GM12864 (cell line): ENCODE measurements at regions not wholly inside any gene's neighbourhood (a gene's known extent, or its start where the extent isn't known, plus 50 kb on each side); places are given as distances from the start of the nearest gene placed in this dataset.
A peak's percentile ranks its signal among the peaks of the same experiment; 100 is the strongest.

ENCODE experiments used
- DNase-seq: peaks from one replicate; pipeline ENCODE4 v3.0.0-alpha.2; 2011; ENCODE audit warnings: low read depth
- H3K4me3 ChIP-seq: 2 replicates; pipeline ENCODE4 v1.5.1; 2011; ENCODE audit warnings: mild to moderate bottlenecking, low read depth, low read length, control low read depth
- CTCF ChIP-seq: IDR thresholded peaks from 2 replicates; pipeline ENCODE4 v1.5.1; 2011; ENCODE audit warnings: low read depth, mild to moderate bottlenecking, moderate library complexity, low read length, control low read depth, inconsistent platforms; ENCODE audit errors: missing control alignments

DNA sequence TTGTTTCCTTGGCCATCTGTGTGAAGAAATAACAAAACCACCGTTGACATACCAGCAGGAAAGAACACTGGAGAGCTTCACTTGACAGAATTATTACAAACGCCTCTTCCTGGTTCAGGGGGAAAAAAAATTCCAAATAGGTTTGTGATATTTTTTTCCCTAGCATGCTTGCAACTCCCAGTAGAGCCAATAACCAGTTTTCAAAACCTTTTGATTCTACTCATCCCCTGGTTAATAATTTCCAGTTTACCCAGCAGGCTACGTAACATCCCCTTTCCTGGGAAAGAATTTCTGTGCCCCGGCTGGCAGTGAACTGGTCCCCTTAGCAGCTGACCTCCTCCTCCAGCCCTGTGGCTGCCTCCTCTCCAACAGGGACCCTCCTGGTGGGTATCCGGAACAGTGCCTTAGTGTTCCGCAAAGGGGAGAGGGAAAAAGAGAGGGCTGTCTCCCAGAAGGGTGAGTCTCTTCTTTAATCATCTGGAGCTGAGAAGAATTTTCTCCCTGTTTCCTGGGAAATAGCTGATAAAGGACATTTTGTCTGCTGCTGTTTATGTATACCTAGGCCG is 72.8 kb upstream of the BOD1 start:
- H3K4me3 ChIP-seq, result no peak overlapping the region
- no peak for DNase-seq

GRCh38 chr5:173689737-173690360 is 73.4 kb upstream of the BOD1 start:
- DNase-seq, result no peak
- no peak overlapping the region for H3K4me3 ChIP-seq
- peak; percentile 18 for TF ChIP-seq CTCF

More for the DNA sequence above, 72.8 kb upstream of the BOD1 start:
- no peak for TF ChIP-seq CTCF

GRCh38 chr5:173691931-173692330 is 75.5 kb upstream of the BOD1 start:
- no peak for DNase-seq
- TF ChIP-seq CTCF, result no peak
- H3K4me3 ChIP-seq, result no peak overlapping the region

DNA sequence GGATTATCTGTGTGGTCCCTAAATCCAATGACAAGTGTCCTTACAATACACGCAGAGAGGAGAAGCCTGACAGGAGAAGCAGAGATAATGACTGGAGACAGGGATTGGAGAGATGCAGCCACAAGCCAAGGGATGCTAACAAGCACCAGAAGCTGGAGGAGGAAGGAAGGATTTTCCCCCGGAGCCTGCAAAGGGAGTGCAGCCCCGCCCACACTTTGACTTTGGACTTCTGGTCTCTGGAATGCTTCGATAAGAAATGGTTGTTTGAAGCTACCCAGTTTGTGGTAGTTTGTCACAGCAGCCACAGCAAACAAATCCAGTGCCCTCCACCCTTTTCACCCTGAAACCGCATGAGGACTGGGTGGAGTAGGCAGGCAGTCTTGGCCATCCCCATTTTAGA is 77.2 kb upstream of the BOD1 start:
- TF ChIP-seq CTCF, result no peak
- DNase-seq, result no peak
- H3K4me3 ChIP-seq, result no peak overlapping the region

DNA sequence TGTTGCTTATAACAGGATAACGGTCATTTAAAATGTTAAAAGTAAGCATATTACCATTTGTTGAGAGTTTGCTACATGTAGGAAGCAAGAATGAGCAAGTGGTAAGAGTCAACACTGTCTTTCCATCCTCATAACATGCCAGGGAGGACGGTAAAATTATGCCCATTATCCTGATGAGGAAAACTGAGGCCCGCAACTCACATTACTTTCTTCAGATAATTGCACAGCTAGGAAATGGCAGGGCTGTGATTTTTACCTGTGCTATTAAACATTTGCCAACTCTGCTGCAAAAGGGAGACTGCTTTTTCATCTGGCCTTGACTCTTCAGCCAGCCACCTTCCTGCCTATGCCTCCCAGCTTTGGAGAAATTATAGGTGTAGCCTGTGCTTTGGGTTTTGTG is 79.8 kb upstream of the BOD1 start:
- no peak overlapping the region for H3K4me3 ChIP-seq
- TF ChIP-seq CTCF, result no peak
- no peak for DNase-seq

DNA sequence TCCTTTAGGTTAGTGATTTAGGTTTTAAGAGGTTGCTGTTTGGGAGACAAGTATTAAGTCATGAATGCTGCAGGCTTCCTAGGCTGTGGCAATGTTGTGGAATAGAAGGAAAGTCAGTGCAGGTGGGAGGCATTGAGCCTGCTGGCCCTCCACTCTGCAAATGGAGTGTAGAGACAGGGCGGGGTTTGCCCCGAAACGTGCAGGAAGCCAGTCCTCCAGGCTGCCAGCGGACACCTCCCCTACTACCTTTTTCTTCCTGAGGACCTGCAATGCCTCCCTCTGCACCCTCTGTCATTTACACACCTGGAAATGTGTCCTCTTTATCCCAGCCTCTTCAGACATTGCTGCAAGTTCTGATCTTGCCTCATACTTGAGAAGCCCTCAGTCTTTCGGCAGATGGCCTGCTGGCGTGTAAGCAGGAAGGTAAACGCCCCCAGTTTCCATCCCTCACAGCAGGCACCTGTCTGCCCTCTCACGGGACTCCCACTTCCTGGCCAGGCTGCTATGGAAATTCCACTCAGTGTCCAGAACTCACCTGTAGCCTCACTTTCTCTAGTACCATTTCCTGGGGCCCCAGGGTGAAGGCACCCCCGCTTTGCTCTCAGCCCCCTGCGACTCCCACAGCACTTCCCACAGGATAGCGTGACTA is 81.6 kb upstream of the BOD1 start:
- DNase-seq, result no peak
- no peak overlapping the region for H3K4me3 ChIP-seq
- no peak for TF ChIP-seq CTCF
